Endodermal cell (in vitro differentiated cells): ENCODE measurements at regions not wholly inside any gene's neighbourhood (a gene's known extent, or its start where the extent isn't known, plus 50 kb on each side); places are given as distances from the start of the nearest gene placed in this dataset.

Experiments used
- DNase-seq: peaks from one replicate; pipeline ENCODE4 v3.0.0-alpha.2; 2017
- H3K27ac ChIP-seq: 2 replicates; pipeline ENCODE4 v1.5.1; 2013; ENCODE audit warnings: mild to moderate bottlenecking, low read depth, low read length, moderate library complexity
- H3K27me3 ChIP-seq: 2 replicates; pipeline ENCODE4 v1.6.1; 2013; ENCODE audit warnings: mild to moderate bottlenecking, low read length, moderate library complexity; ENCODE audit not compliant: insufficient read depth, control insufficient read depth, poor library complexity, severe bottlenecking
- H3K36me3 ChIP-seq: 2 replicates; pipeline ENCODE4 v1.7.0; 2013; ENCODE audit warnings: mild to moderate bottlenecking, low read length, moderate library complexity; ENCODE audit not compliant: control insufficient read depth, insufficient read depth
- H3K4me1 ChIP-seq: one replicate; pipeline ENCODE4 v1.7.0; 2013; ENCODE audit warnings: low read length; ENCODE audit not compliant: control insufficient read depth, insufficient read depth
- H3K4me3 ChIP-seq: 2 replicates; pipeline ENCODE4 v1.5.1; 2013; ENCODE audit warnings: mild to moderate bottlenecking, low read length, moderate library complexity
- H3K9ac ChIP-seq: 2 replicates; pipeline ENCODE4 v1.6.1; 2013; ENCODE audit warnings: mild to moderate bottlenecking, low read length, moderate library complexity; ENCODE audit not compliant: poor library complexity, severe bottlenecking; ENCODE audit errors: extremely low read depth
- H3K9me3 ChIP-seq: 2 replicates; pipeline ENCODE4 v1.6.1; 2013; ENCODE audit warnings: mild to moderate bottlenecking, low read length, moderate library complexity; ENCODE audit not compliant: control insufficient read depth
- H3K27ac Mint-ChIP-seq: 2 replicates; pipeline ENCODE4 v1.8.0; 2020; ENCODE audit warnings: mixed read lengths
- H3K27me3 Mint-ChIP-seq: 2 replicates; pipeline ENCODE4 v1.8.0; 2021; ENCODE audit warnings: mild to moderate bottlenecking, mixed read lengths; ENCODE audit not compliant: insufficient read depth
- H3K36me3 Mint-ChIP-seq: 2 replicates; pipeline ENCODE4 v1.8.0; 2020; ENCODE audit warnings: low read depth, mixed read lengths
- H3K4me1 Mint-ChIP-seq: 2 replicates; pipeline ENCODE4 v1.8.0; 2020; ENCODE audit warnings: mixed read lengths
- H3K4me3 Mint-ChIP-seq: 2 replicates; pipeline ENCODE4 v1.8.0; 2020; ENCODE audit warnings: mild to moderate bottlenecking, moderate library complexity, mixed read lengths
- H3K9me3 Mint-ChIP-seq: 2 replicates; pipeline ENCODE4 v1.8.0; 2020; ENCODE audit warnings: mild to moderate bottlenecking, mixed read lengths
- CTCF ChIP-seq: fragments of 200-600 bp; sonication (generic); conservative IDR thresholded peaks from 2 replicates; pipeline ENCODE4 v1.5.0; 2021; ENCODE audit warnings: antibody characterized with exemption, mild to moderate bottlenecking
- WGBS, 2 experiments: methylation state at CpG; one replicate each; pipeline versions ENCODE4 v1.1.5 to v1.1.7; 2013; ENCODE audit warnings: missing lambda C conversion rate in 2 of 2, mixed read lengths in 1 of 2; ENCODE audit not compliant: insufficient coverage in 1 of 2, insufficient read length in 1 of 2; 5-methylcytosine and 5-hydroxymethylcytosine counted together

- no peaks in the 10 kb centered on the region for H3K4me1 ChIP-seq
- no peak for TF ChIP-seq CTCF
- no peak for DNase-seq
- Mint-ChIP-seq H3K36me3 (no peaks in the 10 kb centered on the region), H3K4me1 (no peaks in the 10 kb centered on the region), H3K4me3 (no peak overlapping the region), H3K9me3 (no peaks in the 10 kb centered on the region), H3K27me3 (no peaks in the 10 kb centered on the region), H3K27ac (no peak overlapping the region)
- no peaks in the 10 kb centered on the region for H3K36me3 ChIP-seq
- H3K9ac ChIP-seq, result no peak overlapping the region
- H3K27me3 ChIP-seq, result no peaks in the 10 kb centered on the region
- no peak overlapping the region for H3K27ac ChIP-seq
- 70 to 71% methylated on average over 3 to 5 of the region's 5 CpGs for WGBS, 2 experiments
- no peaks in the 10 kb centered on the region for H3K9me3 ChIP-seq
- H3K4me3 ChIP-seq, result no peak overlapping the region
These were observed 87.1 kb upstream of the SLITRK3 start for GRCh38 chr3:165283328-165283727.

GRCh38 chr3:165279471-165279870 lies 83.3 kb upstream of the SLITRK3 start:
- Histone ChIP-seq H3K9ac (no peak overlapping the region), H3K27ac (no peak overlapping the region), H3K36me3 (no peaks in the 10 kb centered on the region), H3K27me3 (no peaks in the 10 kb centered on the region), H3K4me1 (no peaks in the 10 kb centered on the region), H3K4me3 (no peak overlapping the region), H3K9me3 (no peaks in the 10 kb centered on the region)
- peaks cover 3% of the 10 kb centered on the region for H3K9me3 Mint-ChIP-seq
- 90% methylated on average over 1 of the region's 1 CpG; no CpG with 5 or more reads in 1 of the 2 experiments for WGBS, 2 experiments
- no peak overlapping the region for H3K4me3 Mint-ChIP-seq
- H3K27me3 Mint-ChIP-seq, result no peaks in the 10 kb centered on the region
- H3K4me1 Mint-ChIP-seq, result no peaks in the 10 kb centered on the region
- TF ChIP-seq CTCF, result no peak
- H3K36me3 Mint-ChIP-seq, result no peaks in the 10 kb centered on the region
- H3K27ac Mint-ChIP-seq, result no peak overlapping the region
- no peak for DNase-seq

GRCh38 chr3:165273411-165273810 lies 77.2 kb upstream of the SLITRK3 start:
- Histone ChIP-seq H3K9ac (no peak overlapping the region), H3K36me3 (no peaks in the 10 kb centered on the region), H3K9me3 (no peaks in the 10 kb centered on the region), H3K4me3 (no peak overlapping the region), H3K27me3 (no peaks in the 10 kb centered on the region), H3K27ac (no peak overlapping the region), H3K4me1 (no peaks in the 10 kb centered on the region)
- DNase-seq, result no peak
- no peaks in the 10 kb centered on the region for H3K27me3 Mint-ChIP-seq
- no peak overlapping the region for H3K27ac Mint-ChIP-seq
- no peaks in the 10 kb centered on the region for H3K36me3 Mint-ChIP-seq
- H3K4me1 Mint-ChIP-seq, result no peaks in the 10 kb centered on the region
- TF ChIP-seq CTCF, result no peak
- H3K4me3 Mint-ChIP-seq, result no peak overlapping the region
- H3K9me3 Mint-ChIP-seq, result peaks cover 3% of the 10 kb centered on the region
